ENCODE measurements at regions not wholly inside any gene's neighbourhood (a gene's known extent, or its start where the extent isn't known, plus 50 kb on each side); places are given as distances from the start of the nearest gene placed in this dataset.

GRCh38 chr3:28922376-28922775, 358.5 kb upstream of the RBMS3 start:
- Histone ChIP-seq H2AFZ (ENCODE audit: control insufficient read depth, low read length) (no peak overlapping the region), H3K27ac (ENCODE audit: control insufficient read depth, insufficient read depth, low read length) (no peak overlapping the region), H3K79me2 (ENCODE audit: control insufficient read depth, insufficient read depth, low read length) (no peaks in the 10 kb centered on the region), H3K9me1 (ENCODE audit: control insufficient read depth, extremely low read depth, insufficient read depth, low read length) (no peaks in the 10 kb centered on the region), H3K9ac (ENCODE audit: control insufficient read depth, extremely low read depth, insufficient read depth, low read length) (no peak overlapping the region), H3K4me1 (ENCODE audit: control insufficient read depth, extremely low read depth, insufficient read depth, low read length) (no peaks in the 10 kb centered on the region), H3K27me3 (ENCODE audit: control insufficient read depth, extremely low read depth, insufficient read depth, low read length) (no peaks in the 10 kb centered on the region), H4K20me1 (ENCODE audit: control insufficient read depth, extremely low read depth, insufficient read depth, low read length) (no peaks in the 10 kb centered on the region), H3K36me3 (ENCODE audit: control insufficient read depth in 2 of 2, extremely low read depth in 1 of 2, insufficient read depth in 2 of 2, low read length in 2 of 2) (no peaks in the 10 kb centered on the region), H3K9me3 (ENCODE audit: control insufficient read depth, low read depth, low read length) (no peaks in the 10 kb centered on the region), H3K4me3 (ENCODE audit: control insufficient read depth in 2 of 3, extremely low read depth in 1 of 3, insufficient read depth in 2 of 3, low read depth in 1 of 3, low read length in 3 of 3) (no peak overlapping the region), H3K4me2 (ENCODE audit: control insufficient read depth, extremely low read depth, insufficient read depth, low read depth, low read length) (no peak overlapping the region)
- no peak for DNase-seq (ENCODE audit: low read depth, low spot score)
- TF ChIP-seq EZH2 (IDR thresholded peaks at IDR 0.05; ENCODE audit: low read length) (no peak), CTCF (optimal IDR thresholded peaks at IDR 0.05 in 1 of 3, IDR thresholded peaks at IDR 0.05 in 1 of 3, conservative IDR thresholded peaks at IDR 0.05 in 1 of 3; ENCODE audit: extremely low read depth in 1 of 3, insufficient read depth in 2 of 3, low read length in 3 of 3) (no peak)
- FAIRE-seq, result no peak
- dilution Hi-C loops (cut with MboI; ENCODE audit: extremely low pct_ligation_motif_present, low sequenced_read_pairs), result no loop called here

- no peaks in the 10 kb centered on the region for H3K9me1 ChIP-seq (ENCODE audit: control insufficient read depth, extremely low read depth, insufficient read depth, low read length)
- DNase-seq (ENCODE audit: low read depth, low spot score) (no peak), FAIRE-seq (no peak)
- no peaks in the 10 kb centered on the region for H3K4me1 ChIP-seq (ENCODE audit: control insufficient read depth, extremely low read depth, insufficient read depth, low read length)
- no peak overlapping the region for H2AFZ ChIP-seq (ENCODE audit: control insufficient read depth, low read length)
- no peaks in the 10 kb centered on the region for H3K9me3 ChIP-seq (ENCODE audit: control insufficient read depth, low read depth, low read length)
- no peaks in the 10 kb centered on the region for H3K36me3 ChIP-seq (ENCODE audit: control insufficient read depth in 2 of 2, extremely low read depth in 1 of 2, insufficient read depth in 2 of 2, low read length in 2 of 2)
- H3K79me2 ChIP-seq (ENCODE audit: control insufficient read depth, insufficient read depth, low read length), result no peaks in the 10 kb centered on the region
- no peaks in the 10 kb centered on the region for H4K20me1 ChIP-seq (ENCODE audit: control insufficient read depth, extremely low read depth, insufficient read depth, low read length)
- H3K27ac ChIP-seq (ENCODE audit: control insufficient read depth, insufficient read depth, low read length), result no peak overlapping the region
- no peak overlapping the region for H3K9ac ChIP-seq (ENCODE audit: control insufficient read depth, extremely low read depth, insufficient read depth, low read length)
- H3K4me3 ChIP-seq (ENCODE audit: control insufficient read depth in 2 of 3, extremely low read depth in 1 of 3, insufficient read depth in 2 of 3, low read depth in 1 of 3, low read length in 3 of 3), result no peak overlapping the region
- H3K4me2 ChIP-seq (ENCODE audit: control insufficient read depth, extremely low read depth, insufficient read depth, low read depth, low read length), result no peak overlapping the region
- no peaks in the 10 kb centered on the region for H3K27me3 ChIP-seq (ENCODE audit: control insufficient read depth, extremely low read depth, insufficient read depth, low read length)
- no peak for TF ChIP-seq CTCF (optimal IDR thresholded peaks at IDR 0.05 in 1 of 3, IDR thresholded peaks at IDR 0.05 in 1 of 3, conservative IDR thresholded peaks at IDR 0.05 in 1 of 3; ENCODE audit: extremely low read depth in 1 of 3, insufficient read depth in 2 of 3, low read length in 3 of 3)
- dilution Hi-C loops (cut with MboI; ENCODE audit: extremely low pct_ligation_motif_present, low sequenced_read_pairs), result no loop called here
These were observed 356.9 kb upstream of the RBMS3 start for GRCh38 chr3:28923994-28924393.

Data from keratinocyte (primary cell).